ENCODE measurements at regions not wholly inside any gene's neighbourhood (a gene's known extent, or its start where the extent isn't known, plus 50 kb on each side); places are given as distances from the start of the nearest gene placed in this dataset.

- Histone ChIP-seq H3K4me1 (no peaks in the 10 kb centered on the region), H3K27me3 (no peaks in the 10 kb centered on the region), H3K4me3 (no peak overlapping the region), H3K27ac (no peak overlapping the region), H3K36me3 (no peaks in the 10 kb centered on the region), H3K9me3 (no peaks in the 10 kb centered on the region)
- DNase-seq = no peak
- intact Hi-C loops (cut with DNase I; ENCODE audit: low total_unique reads) = no loop called here
- TF ChIP-seq CTCF (IDR thresholded peaks at IDR 0.05) = no peak
These were observed 146.4 kb upstream of the ZNF366 start for GRCh38 chr5:72653586-72653985.

- no peak for TF ChIP-seq CTCF (IDR thresholded peaks at IDR 0.05)
- Histone ChIP-seq H3K4me3 (no peak overlapping the region), H3K4me1 (no peaks in the 10 kb centered on the region), H3K9me3 (no peaks in the 10 kb centered on the region), H3K27me3 (no peaks in the 10 kb centered on the region), H3K36me3 (no peaks in the 10 kb centered on the region), H3K27ac (no peak overlapping the region)
- intact Hi-C loops (cut with DNase I; ENCODE audit: low total_unique reads) = no loop called here
- no peak for DNase-seq
These were observed 144.6 kb upstream of the ZNF366 start for GRCh38 chr5:72651779-72652178.

GRCh38 chr5:72651109-72651508 is 143.9 kb upstream of the ZNF366 start:
- no peak for DNase-seq

GRCh38 chr5:72649449-72649848 is 142.2 kb upstream of the ZNF366 start:
- Histone ChIP-seq H3K36me3 (no peaks in the 10 kb centered on the region), H3K4me3 (no peak overlapping the region)

More at GRCh38 chr5:72651109-72651508, 143.9 kb upstream of the ZNF366 start:
- intact Hi-C loops (cut with DNase I; ENCODE audit: low total_unique reads) = no loop called here
- no peak for TF ChIP-seq CTCF (IDR thresholded peaks at IDR 0.05)
- no peaks in the 10 kb centered on the region for H3K4me1 ChIP-seq
- H3K36me3 ChIP-seq = no peaks in the 10 kb centered on the region
- H3K9me3 ChIP-seq = no peaks in the 10 kb centered on the region
- H3K27ac ChIP-seq = no peak overlapping the region
- no peaks in the 10 kb centered on the region for H3K27me3 ChIP-seq
- H3K4me3 ChIP-seq = no peak overlapping the region

GRCh38 chr5:72648480-72648879 is 141.3 kb upstream of the ZNF366 start:
- DNase-seq = no peak
- intact Hi-C loops (cut with DNase I; ENCODE audit: low total_unique reads) = no loop called here
- H3K27ac ChIP-seq = no peak overlapping the region
- H3K4me3 ChIP-seq = no peak overlapping the region
- no peaks in the 10 kb centered on the region for H3K9me3 ChIP-seq
- TF ChIP-seq CTCF (IDR thresholded peaks at IDR 0.05) = no peak
- H3K36me3 ChIP-seq = no peaks in the 10 kb centered on the region
- H3K27me3 ChIP-seq = no peaks in the 10 kb centered on the region
- no peaks in the 10 kb centered on the region for H3K4me1 ChIP-seq

More at GRCh38 chr5:72649449-72649848, 142.2 kb upstream of the ZNF366 start:
- intact Hi-C loops (cut with DNase I; ENCODE audit: low total_unique reads) = no loop called here
- H3K9me3 ChIP-seq = no peaks in the 10 kb centered on the region
- H3K27me3 ChIP-seq = no peaks in the 10 kb centered on the region
- DNase-seq = no peak
- TF ChIP-seq CTCF (IDR thresholded peaks at IDR 0.05) = no peak
- H3K4me1 ChIP-seq = no peaks in the 10 kb centered on the region
- no peak overlapping the region for H3K27ac ChIP-seq

GRCh38 chr5:72647806-72648205 is 140.6 kb upstream of the ZNF366 start:
- no peak overlapping the region for H3K27ac ChIP-seq
- no peaks in the 10 kb centered on the region for H3K4me1 ChIP-seq
- no peaks in the 10 kb centered on the region for H3K27me3 ChIP-seq
- no peak for TF ChIP-seq CTCF (IDR thresholded peaks at IDR 0.05)
- H3K9me3 ChIP-seq = no peaks in the 10 kb centered on the region
- no peak for DNase-seq
- H3K36me3 ChIP-seq = no peaks in the 10 kb centered on the region
- intact Hi-C loops (cut with DNase I; ENCODE audit: low total_unique reads) = no loop called here
- H3K4me3 ChIP-seq = no peak overlapping the region
